T-helper 2 cell (primary cell): ENCODE measurements at regions not wholly inside any gene's neighbourhood (a gene's known extent, or its start where the extent isn't known, plus 50 kb on each side); places are given as distances from the start of the nearest gene placed in this dataset.

Experiments
- DNase-seq, 5 experiments: peaks; one replicate each; pipeline versions ENCODE4 v3.0.0 to v3.0.0-alpha.2; 2012 to 2022

- DNase-seq, result no peak
These were observed 150.3 kb upstream of the VANGL1 start for GRCh38 chr1:115491298-115492018.

GRCh38 chr1:115479055-115479482, 141.0 kb upstream of the NGF start:
- no peak for DNase-seq

- no peak for DNase-seq
These were observed 139.0 kb upstream of the NGF start for GRCh38 chr1:115477071-115477470.

- DNase-seq, result no peak
These were observed 138.6 kb upstream of the NGF start for GRCh38 chr1:115476616-115477015.

- DNase-seq, result no peak
These were observed 137.9 kb upstream of the NGF start for GRCh38 chr1:115475901-115476300.

- DNase-seq, result no peak
These were observed 137.2 kb upstream of the NGF start for GRCh38 chr1:115475252-115475651.

GRCh38 chr1:115473986-115474565, 136.0 kb upstream of the NGF start:
- DNase-seq, result no peak

- no peak for DNase-seq
These were observed 131.8 kb upstream of the NGF start for GRCh38 chr1:115469703-115470476.

- no peak for DNase-seq
These were observed 129.7 kb upstream of the NGF start for GRCh38 chr1:115467790-115468189.

GRCh38 chr1:115467196-115467595, 129.1 kb upstream of the NGF start:
- DNase-seq, result no peak

GRCh38 chr1:115466433-115466832, 128.4 kb upstream of the NGF start:
- no peak for DNase-seq

- no peak for DNase-seq
These were observed 127.8 kb upstream of the NGF start for GRCh38 chr1:115465802-115466363.

GRCh38 chr1:115463347-115463746, 125.3 kb upstream of the NGF start:
- no peak for DNase-seq

- DNase-seq, result no peak
These were observed 124.6 kb upstream of the NGF start for GRCh38 chr1:115462566-115463076.

GRCh38 chr1:115461526-115461925, 123.5 kb upstream of the NGF start:
- no peak for DNase-seq

GRCh38 chr1:115459161-115459560, 121.1 kb upstream of the NGF start:
- DNase-seq, result no peak

GRCh38 chr1:115458426-115459114, 120.5 kb upstream of the NGF start:
- DNase-seq, result no peak

GRCh38 chr1:115457289-115457688, 119.2 kb upstream of the NGF start:
- no peak for DNase-seq

- no peak for DNase-seq
These were observed 118.5 kb upstream of the NGF start for GRCh38 chr1:115456441-115456961.

GRCh38 chr1:115454837-115455511, 116.9 kb upstream of the NGF start:
- DNase-seq, result no peak

- no peak for DNase-seq
These were observed 115.6 kb upstream of the NGF start for GRCh38 chr1:115453666-115454065.
